ENCODE measurements at regions not wholly inside any gene's neighbourhood (a gene's known extent, or its start where the extent isn't known, plus 50 kb on each side); places are given as distances from the start of the nearest gene placed in this dataset.

DNA sequence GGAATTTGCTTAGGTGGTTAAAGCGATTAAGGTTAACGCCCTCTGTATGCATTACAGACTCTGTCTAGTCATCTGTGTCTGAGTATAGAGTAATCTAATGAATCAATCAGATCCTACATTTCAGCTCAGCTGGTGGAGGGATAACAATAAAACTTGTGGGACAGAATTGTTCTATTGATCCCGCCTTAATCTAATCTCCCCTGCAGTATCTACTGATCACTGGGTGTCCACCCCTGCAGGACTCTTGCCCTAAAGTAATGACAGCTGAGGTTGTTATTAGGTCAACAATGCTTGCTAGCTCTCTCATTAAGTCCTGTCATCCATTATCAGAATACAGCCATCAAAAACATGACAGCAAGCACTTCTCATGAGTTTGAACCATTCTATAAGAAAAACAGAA is 462.6 kb upstream of the TMEFF2 start:
- no peaks in the 10 kb centered on the region for H3K36me3 ChIP-seq (ENCODE audit: insufficient read depth, low read length)
- no peak overlapping the region for H3K4me3 ChIP-seq (ENCODE audit: insufficient read depth, low read length)
- no peak overlapping the region for H3K4me2 ChIP-seq (ENCODE audit: insufficient read depth, low read length)
- no peaks in the 10 kb centered on the region for H4K20me1 ChIP-seq (ENCODE audit: insufficient read depth, low read length)
- no peaks in the 10 kb centered on the region for H3K4me1 ChIP-seq (ENCODE audit: insufficient read depth, low read length)
- no peak for DNase-seq (ENCODE audit: insufficient read length, low spot score, missing footprints)
- no peak overlapping the region for H2AFZ ChIP-seq (ENCODE audit: low read length)
- TF ChIP-seq, protein P1, sequence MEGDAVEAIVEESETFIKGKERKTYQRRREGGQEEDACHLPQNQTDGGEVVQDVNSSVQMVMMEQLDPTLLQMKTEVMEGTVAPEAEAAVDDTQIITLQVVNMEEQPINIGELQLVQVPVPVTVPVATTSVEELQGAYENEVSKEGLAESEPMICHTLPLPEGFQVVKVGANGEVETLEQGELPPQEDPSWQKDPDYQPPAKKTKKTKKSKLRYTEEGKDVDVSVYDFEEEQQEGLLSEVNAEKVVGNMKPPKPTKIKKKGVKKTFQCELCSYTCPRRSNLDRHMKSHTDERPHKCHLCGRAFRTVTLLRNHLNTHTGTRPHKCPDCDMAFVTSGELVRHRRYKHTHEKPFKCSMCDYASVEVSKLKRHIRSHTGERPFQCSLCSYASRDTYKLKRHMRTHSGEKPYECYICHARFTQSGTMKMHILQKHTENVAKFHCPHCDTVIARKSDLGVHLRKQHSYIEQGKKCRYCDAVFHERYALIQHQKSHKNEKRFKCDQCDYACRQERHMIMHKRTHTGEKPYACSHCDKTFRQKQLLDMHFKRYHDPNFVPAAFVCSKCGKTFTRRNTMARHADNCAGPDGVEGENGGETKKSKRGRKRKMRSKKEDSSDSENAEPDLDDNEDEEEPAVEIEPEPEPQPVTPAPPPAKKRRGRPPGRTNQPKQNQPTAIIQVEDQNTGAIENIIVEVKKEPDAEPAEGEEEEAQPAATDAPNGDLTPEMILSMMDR (IDR thresholded peaks at IDR 0.05; ENCODE audit: extremely low read depth, low read depth, low read length) = no peak
- no peak overlapping the region for H3K27ac ChIP-seq (ENCODE audit: low read depth, low read length)
- no peaks in the 10 kb centered on the region for H3K9me3 ChIP-seq (ENCODE audit: low read depth, low read length)
- H3K27me3 ChIP-seq (ENCODE audit: insufficient read depth, low read length) = no peaks in the 10 kb centered on the region
- no peaks in the 10 kb centered on the region for H3K79me2 ChIP-seq (ENCODE audit: insufficient read depth, low read length)

DNA sequence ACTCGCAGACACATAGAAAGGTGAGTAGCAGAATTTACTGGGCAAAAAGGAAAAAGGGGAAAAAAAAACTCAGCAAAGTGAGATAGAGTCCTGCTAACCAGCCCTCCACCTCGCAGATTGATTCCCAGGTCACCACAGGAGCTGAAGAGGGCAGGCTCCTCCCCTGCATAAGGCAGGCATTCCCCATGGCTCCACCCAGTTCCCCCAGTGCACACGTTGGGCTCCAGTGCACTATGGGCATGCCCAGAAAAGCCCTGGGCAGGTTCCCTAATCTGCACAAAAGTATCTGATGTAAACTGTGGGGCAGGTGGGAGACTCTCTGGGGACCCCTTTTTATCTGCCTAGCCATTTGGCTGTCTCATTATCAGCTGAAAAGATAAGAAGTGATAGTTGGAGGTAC is 461.2 kb upstream of the TMEFF2 start:
- H3K9me3 ChIP-seq (ENCODE audit: low read depth, low read length) = no peaks in the 10 kb centered on the region

DNA sequence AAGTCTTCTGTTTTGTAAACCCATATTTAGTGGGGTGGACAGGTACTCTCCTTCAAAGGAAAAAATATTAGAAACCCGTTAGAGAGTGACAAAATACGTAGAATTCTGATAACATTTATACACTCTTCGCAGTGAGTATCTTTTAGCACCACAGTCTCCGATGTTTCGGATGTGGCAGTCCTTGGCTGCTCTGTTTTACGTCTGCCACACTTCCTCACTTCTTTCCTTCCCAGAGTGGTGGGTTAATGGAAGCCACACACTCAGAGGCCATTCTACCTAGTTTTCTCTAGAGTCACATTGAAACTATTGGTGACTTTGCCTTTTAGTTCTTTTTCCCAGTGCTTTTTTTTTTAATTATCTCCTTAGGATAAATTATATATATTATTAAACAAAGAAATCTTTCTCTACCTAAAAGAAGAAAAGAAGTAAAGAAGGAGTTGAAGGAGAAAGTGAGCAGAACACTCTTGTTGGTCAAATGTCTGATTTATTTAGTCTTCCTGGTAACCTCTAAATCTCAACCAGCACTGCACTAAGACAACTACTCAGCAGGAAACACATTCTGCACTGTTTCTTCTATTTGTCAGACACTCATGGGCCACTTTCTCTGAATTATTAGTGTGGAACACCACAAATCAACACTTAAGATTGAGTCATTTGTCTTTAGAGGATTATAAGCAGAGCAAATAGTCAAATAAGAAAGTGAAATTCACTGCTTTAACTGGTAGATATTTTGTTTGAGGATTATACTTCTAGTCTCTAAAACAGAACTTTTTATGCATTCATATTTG is 451.3 kb upstream of the TMEFF2 start:
- Histone ChIP-seq H3K27ac (ENCODE audit: low read depth, low read length) (no peak overlapping the region), H4K20me1 (ENCODE audit: insufficient read depth, low read length) (no peaks in the 10 kb centered on the region), H3K4me1 (ENCODE audit: insufficient read depth, low read length) (no peaks in the 10 kb centered on the region), H2AFZ (ENCODE audit: low read length) (no peak overlapping the region), H3K4me2 (ENCODE audit: insufficient read depth, low read length) (no peak overlapping the region), H3K27me3 (ENCODE audit: insufficient read depth, low read length) (no peaks in the 10 kb centered on the region), H3K36me3 (ENCODE audit: insufficient read depth, low read length) (no peaks in the 10 kb centered on the region), H3K79me2 (ENCODE audit: insufficient read depth, low read length) (no peaks in the 10 kb centered on the region), H3K9me3 (ENCODE audit: low read depth, low read length) (no peaks in the 10 kb centered on the region), H3K4me3 (ENCODE audit: insufficient read depth, low read length) (no peak overlapping the region)
- TF ChIP-seq, protein P1 (IDR thresholded peaks at IDR 0.05; ENCODE audit: extremely low read depth, low read depth, low read length) = no peak
- no peak for DNase-seq (ENCODE audit: insufficient read length, low spot score, missing footprints)

More for the DNA sequence above, 461.2 kb upstream of the TMEFF2 start:
- Histone ChIP-seq H3K27ac (ENCODE audit: low read depth, low read length) (no peak overlapping the region), H3K79me2 (ENCODE audit: insufficient read depth, low read length) (no peaks in the 10 kb centered on the region), H3K36me3 (ENCODE audit: insufficient read depth, low read length) (no peaks in the 10 kb centered on the region), H3K27me3 (ENCODE audit: insufficient read depth, low read length) (no peaks in the 10 kb centered on the region), H3K4me1 (ENCODE audit: insufficient read depth, low read length) (no peaks in the 10 kb centered on the region), H3K4me3 (ENCODE audit: insufficient read depth, low read length) (no peak overlapping the region), H3K4me2 (ENCODE audit: insufficient read depth, low read length) (no peak overlapping the region), H2AFZ (ENCODE audit: low read length) (no peak overlapping the region), H4K20me1 (ENCODE audit: insufficient read depth, low read length) (no peaks in the 10 kb centered on the region)
- DNase-seq (ENCODE audit: insufficient read length, low spot score, missing footprints) = no peak
- TF ChIP-seq, protein P1 (IDR thresholded peaks at IDR 0.05; ENCODE audit: extremely low read depth, low read depth, low read length) = no peak

DNA sequence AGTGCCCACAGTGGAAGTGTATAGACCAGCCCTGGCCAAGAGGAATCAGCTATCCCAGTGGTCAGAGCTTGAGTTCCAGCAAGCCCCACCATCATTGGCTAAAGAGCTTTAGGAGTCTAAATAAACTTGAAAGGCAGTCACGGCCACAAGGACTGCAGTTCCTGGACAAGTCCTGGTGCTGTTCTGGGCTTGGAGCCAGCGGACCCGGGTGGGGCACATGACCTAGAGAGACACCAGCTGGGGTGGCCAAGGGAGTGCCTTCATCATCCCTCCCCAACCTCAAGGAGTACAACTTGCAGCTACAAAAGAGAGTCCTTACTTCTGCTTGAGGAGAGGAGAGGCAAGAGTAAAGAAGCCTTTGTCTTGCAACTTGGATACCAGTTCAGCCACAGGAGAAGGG is 439.8 kb upstream of the TMEFF2 start:
- Histone ChIP-seq H3K79me2 (ENCODE audit: insufficient read depth, low read length) (no peaks in the 10 kb centered on the region), H3K4me1 (ENCODE audit: insufficient read depth, low read length) (no peaks in the 10 kb centered on the region), H3K4me3 (ENCODE audit: insufficient read depth, low read length) (no peak overlapping the region), H3K36me3 (ENCODE audit: insufficient read depth, low read length) (no peaks in the 10 kb centered on the region), H3K9me3 (ENCODE audit: low read depth, low read length) (no peaks in the 10 kb centered on the region), H3K27ac (ENCODE audit: low read depth, low read length) (no peak overlapping the region), H3K27me3 (ENCODE audit: insufficient read depth, low read length) (no peaks in the 10 kb centered on the region), H3K4me2 (ENCODE audit: insufficient read depth, low read length) (no peak overlapping the region), H2AFZ (ENCODE audit: low read length) (no peak overlapping the region), H4K20me1 (ENCODE audit: insufficient read depth, low read length) (no peaks in the 10 kb centered on the region)
- TF ChIP-seq, protein P1 (IDR thresholded peaks at IDR 0.05; ENCODE audit: extremely low read depth, low read depth, low read length) = no peak
- no peak for DNase-seq (ENCODE audit: insufficient read length, low spot score, missing footprints)

Data from osteoblast (primary cell).